HG02623 (cell line): ENCODE measurements at regions not wholly inside any gene's neighbourhood (a gene's known extent, or its start where the extent isn't known, plus 50 kb on each side); places are given as distances from the start of the nearest gene placed in this dataset.
A peak's percentile ranks its signal among the peaks of the same experiment; 100 is the strongest.

Experiments
- ATAC-seq: cut with Tn5 transposase; IDR thresholded peaks from one replicate; pipeline ENCODE4 v1.9.1; 2021; ENCODE audit warnings: moderate library complexity; ENCODE audit not compliant: unreplicated experiment

DNA sequence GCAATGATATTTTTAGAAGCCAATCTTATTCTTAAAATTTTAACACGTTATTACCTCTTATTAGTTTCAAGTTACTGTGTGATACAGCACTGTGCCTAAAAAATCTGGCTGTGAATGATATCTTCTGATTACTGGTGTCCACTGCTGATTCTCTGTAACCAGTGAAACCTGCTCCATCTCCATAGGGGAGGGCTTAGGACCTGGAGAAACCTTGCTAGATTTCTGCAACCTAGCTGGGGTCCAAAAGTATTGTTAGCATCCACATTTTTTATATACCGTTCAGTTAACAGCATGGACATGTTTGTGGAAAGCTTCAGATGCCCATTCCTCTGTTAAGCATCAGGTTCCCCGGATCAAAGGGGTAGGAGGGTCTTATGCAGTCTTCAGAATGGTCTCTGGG lies 193.9 kb upstream of the TOPAZ1 start:
- no peak for ATAC-seq

DNA sequence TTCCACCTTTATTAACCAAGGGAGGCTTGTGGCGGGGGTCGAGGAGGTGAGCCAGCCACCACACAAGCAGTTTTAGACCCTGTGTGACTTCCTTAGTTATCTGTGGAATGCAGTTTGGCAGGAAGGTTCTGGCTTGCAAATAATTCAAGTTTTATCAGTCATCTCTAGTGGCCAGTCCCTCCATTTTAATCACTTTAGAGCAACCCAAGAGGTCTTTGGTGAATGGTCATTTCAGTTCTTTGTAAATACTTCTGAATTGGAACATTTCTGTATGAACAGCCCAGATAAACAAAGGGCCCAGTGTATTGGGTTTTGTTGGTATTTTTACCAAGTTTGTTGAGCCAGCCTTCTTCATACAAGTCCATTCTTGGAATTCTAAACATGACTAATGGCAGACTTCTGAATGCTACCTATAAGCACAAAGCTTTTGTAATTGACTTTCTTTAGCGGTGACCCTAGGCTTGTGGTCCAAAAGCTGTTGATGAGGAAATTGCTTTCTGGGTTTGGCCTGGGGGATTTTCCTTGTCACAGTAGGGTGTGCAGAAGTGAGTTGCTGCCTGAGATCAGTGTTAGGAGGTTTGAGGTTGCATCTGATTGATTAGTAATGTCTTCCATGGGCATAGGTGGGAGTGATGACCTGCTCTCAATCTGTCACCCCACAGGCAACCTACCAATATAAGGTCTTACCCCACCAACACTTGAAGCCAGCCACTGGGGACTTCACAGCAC lies 193.3 kb upstream of the TOPAZ1 start:
- ATAC-seq: no peak

DNA sequence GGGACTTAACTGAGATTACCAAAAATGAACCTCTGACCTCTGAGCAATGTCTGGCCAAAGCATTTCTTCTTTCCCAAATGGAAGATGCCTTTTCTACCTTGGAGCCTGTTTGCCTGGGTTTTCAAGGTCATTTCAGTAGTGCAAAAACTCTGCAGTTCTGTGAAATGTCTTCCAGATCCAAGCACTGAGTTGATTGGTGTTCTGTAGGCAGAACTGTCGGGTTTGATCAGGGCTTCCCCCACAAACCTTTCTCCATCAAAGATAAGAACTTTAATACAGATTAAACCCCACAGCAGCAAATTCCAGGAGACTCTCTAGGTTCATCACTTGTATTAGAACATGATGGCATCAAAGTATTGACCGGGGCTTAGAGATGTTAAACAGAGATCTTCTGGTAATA lies 192.7 kb upstream of the TOPAZ1 start:
- no peak for ATAC-seq

DNA sequence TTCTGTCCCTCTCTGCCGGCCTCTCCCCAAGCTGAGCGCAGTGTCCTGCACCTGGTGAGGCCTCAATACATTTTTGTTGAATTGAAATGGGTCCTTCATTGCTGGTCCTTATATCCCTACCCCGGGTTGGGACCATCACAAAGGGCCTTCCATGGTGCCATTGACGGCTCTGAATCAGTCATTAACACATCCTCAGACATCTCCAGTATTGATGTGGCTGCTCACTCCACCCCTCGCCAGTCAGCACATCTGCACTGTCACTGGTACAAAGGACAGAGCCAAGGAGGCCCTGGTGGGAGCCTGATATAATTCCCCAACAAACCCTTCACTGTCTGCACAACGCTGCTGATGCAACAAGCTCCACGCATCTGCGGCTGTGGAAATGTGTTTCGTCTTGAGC lies 191.6 kb upstream of the TOPAZ1 start:
- no peak for ATAC-seq

DNA sequence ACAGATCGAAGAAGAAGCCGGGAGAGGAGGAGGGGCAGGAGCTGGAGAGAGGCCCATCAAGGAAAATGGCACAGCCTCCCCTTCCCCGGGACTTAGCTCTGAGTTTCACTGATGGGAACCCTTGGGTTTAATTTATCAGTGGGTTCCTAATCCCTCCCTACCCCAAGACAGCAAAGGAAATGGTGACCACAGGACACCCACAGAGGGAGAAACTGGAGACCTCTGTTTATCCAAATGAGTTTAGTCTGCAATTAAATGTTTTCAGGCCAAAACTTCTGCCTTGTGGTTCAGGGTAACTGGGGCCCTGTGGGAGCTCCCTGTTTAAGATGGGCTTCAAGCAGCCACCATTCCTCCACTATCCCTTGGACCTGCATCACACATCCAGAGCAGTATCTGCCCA lies 190.8 kb upstream of the TOPAZ1 start:
- ATAC-seq: no peak

DNA sequence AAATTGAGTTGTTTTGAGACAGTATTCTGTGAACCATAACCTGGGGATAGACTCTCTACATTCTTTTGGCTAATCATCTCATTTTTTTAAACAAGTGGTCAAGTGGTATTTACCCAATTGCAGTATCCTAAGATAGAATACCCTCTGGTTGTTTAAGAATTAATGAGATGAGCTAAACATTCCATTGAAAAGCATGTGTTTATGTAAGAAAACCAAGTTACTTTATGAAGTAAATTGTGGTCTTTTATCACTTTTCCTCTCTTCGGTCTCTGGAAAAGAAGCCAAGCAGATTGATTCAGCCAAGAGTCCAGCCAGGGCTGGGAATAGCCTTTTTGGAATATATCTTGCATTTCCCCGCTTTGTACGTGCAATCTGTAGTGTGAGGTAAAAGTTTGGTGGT lies 185.7 kb upstream of the TOPAZ1 start:
- ATAC-seq: no peak

DNA sequence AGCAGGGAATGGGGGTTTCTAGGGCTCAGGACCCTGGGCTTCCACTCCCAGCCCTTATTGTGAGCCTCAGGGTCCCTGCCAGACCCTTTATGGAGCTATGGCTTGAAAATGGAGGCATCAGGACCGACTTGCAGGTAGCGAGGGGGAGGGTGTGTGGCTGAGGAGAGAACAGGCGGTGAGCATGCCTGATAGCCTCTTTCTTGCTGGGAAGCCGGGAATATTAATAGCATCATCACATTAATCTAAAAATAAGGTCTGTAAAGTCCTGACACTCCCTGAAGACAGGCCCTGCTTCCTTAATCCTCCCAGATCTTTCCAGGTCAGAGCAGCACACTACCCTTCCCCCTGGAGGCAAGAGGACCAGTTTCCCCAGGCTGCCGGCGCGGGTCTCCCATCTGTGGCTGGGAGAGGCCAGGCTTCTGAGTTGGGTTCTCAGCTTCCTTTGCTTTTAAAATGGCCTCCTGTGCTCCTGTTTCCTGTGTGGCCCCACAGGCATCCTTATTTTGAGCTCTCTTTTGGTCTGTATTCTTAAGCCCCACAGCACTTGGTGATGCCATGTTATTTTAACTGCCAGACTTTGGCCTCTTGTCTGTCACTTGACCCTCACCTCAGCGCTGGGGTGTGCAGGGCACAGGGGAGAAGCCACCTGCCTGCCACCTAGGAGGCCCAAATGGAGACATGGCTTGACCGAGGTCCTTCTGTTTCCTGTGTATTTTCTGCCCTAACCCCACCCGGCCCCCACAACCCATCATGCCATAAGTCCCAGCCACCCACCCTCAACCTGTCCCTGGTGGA lies 185.0 kb upstream of the TOPAZ1 start:
- no peak for ATAC-seq

DNA sequence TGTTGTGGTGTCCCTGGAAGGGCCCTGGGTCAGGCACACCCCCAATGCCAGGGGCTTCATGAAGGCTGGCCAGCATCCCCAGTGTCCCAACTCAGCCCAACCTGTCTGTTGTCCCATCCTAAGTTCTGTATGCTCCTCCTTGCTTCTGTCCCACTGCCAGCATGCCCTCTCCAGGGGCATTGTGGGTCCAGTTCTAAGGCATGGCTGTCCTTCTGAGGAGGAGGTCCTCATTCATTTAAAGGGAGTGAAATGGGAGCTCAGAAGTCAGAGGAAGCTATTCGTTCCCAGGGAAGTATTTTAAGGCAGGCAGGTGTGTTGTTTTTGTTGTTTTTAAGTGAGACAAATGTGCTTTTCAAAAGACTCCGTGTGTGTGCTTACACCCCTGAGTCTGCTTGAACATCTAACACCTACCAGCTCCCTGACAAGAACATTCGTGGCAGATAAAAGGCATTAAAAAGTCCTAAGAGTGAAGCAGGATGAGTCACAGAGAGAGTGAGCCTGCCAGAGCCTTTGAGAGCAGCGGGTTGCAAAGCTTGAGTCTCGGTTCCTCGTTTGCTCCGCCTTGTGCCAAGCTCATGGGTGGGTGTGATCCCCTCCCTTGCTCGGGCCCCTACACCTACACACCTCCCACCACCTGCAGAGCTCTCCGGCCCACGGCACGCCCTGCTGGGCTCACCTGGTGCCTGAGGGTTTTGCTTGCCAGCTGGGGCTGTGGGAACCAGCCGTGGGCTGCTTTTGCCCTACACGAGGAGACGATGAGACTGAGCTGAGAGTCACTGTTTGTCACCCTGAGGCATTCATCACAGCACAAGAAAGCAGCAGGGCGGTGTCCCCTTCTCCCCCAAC lies 183.4 kb upstream of the TOPAZ1 start:
- ATAC-seq: peak; percentile 88

DNA sequence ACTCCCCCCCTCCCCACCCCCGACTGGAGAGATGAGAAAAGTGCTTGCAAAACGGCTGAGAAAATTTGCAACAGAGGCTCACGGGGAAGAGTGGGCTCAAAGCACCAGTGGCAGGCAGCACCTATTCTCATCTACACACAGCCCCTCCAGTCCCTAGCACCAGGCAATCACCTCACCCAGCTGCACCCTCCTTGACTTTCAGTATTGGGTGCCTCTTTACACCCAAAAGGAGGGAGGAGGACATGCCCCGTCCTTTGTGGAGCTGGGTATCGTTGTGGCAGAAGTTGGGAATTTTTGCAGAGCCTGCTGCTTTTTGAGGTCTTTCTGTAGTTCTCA lies 182.8 kb upstream of the TOPAZ1 start:
- no peak for ATAC-seq

DNA sequence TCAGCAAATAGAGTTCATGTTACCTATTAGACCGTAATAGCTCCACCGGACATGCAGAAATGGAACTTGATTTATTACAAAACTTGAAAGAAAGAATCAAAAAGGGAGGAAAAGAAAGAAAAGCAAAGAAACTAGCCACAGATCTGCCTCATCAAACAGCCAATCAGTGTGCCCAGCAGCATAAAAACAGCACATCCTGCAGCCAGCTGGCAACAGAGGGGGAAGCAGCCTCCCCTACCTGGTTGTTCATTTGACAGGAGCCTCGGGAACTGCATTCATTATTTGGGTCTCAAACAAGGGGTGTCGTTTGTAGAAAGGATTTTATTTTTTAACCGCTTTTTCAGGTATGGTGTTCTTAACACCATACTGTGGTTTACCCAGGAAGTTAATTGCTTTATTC lies 181.5 kb upstream of the TOPAZ1 start:
- ATAC-seq: no peak

DNA sequence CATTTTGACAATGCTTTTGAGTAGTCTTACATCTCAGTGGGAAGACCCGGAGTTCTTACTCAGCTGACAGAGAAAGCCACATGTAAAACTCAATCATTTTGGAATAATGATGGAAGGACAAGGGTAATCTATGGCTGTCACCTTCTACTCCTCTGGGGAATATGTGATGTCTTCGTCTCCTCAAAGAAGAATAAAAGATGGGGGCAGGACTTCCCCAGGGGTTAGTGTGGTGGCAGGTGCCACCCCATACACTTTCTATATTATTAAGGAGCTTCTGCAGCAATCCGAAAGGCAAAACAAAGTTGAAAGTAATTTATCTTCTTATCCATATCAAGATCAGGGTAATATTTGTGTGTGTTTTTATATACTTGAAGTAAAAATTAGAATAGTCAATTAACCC lies 180.4 kb upstream of the TOPAZ1 start:
- no peak for ATAC-seq

DNA sequence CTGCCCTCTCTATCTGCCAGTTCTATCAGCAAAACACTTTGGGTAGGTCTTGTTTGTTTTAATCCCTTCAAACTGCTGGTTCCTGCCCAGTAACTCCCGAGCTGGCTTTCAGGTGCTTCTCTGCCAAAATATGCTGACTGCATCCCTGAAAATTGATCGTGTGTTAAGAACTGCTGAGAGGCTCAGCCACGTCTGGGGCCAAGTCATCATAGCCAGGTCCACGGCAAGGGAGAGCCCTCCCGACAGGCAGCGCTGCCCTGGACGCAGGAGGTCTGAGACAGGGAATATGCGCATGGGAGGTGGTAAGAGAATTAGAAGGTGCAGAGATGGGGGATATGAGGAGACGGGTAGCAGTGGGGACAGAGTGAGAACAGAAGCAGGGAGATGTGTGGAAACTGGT lies 179.7 kb upstream of the TOPAZ1 start:
- no peak for ATAC-seq

DNA sequence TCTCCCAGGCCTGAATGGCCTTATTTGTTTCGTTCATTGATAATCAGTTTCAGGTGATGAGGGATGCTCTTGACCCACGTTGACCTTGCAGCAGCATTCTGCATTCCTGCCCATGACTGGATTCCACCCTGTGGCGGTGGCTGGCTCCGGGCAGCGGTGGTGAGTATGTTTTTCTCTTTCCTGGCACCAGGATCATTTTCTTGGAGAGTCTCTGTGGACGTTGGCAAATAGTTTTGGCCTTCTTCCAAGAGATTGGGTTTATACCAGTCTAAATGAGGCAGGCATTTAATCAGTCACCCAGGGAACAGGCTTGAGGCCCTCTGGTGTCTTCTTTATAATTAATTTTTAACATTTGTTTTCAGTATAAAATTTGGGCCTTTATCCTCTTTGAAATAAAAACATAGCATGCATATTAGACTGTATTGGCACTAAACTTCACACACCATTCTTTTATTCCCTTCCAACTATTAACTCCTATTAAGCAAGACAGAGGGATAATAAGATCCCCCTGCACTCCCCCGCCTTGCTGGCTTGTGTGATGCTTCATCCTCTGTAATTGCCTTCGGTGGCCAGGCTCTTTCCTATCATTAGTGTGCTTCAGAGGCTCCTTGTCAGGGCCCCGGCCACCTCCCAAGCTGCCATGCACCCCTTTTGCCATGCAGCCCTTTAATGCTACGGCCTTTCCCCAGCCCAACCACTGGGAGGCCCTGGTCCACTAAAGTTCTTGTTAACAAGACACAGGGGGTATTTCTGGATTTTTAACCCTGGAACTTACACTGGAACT lies 176.2 kb upstream of the TOPAZ1 start:
- ATAC-seq: no peak

DNA sequence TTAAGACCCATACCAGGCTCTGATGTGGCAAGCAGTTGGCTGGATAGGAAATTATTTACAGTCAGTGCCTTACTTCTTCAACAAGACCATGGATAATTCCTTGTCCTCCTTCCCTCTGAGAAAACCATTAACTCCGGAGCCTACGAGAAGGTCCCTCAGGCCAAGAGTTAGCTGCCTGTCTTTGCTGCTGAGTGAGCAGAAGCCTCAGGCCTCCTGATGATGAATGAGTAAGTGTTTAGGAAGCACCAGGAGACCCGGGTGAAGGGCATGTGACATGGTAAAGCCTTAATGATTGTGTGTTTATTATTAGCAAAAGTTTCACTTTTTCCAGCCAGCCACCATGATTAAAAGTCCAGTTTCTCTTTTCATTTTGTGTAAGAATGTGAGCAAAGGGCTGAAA lies 174.9 kb upstream of the TOPAZ1 start:
- no peak for ATAC-seq

DNA sequence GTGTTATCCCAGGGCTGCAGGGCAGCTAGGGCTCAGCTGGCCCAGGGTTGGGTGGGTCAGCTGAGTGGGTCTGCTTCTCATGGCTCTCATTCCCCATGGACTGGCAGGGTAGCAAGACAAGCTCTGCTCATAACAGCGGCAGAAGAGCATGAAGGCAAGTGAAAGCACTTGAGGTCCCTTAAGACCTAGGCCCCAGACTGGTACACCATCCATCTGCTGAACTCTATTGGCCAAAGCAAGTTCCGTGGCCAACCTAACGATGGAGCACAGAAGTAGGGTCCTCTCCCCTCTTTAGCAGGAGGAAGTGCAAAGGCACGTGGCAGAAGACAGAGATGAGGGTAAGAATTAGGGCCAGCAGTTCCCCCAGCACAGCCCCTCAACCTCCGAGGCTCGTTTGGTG lies 174.3 kb upstream of the TOPAZ1 start:
- ATAC-seq: no peak

DNA sequence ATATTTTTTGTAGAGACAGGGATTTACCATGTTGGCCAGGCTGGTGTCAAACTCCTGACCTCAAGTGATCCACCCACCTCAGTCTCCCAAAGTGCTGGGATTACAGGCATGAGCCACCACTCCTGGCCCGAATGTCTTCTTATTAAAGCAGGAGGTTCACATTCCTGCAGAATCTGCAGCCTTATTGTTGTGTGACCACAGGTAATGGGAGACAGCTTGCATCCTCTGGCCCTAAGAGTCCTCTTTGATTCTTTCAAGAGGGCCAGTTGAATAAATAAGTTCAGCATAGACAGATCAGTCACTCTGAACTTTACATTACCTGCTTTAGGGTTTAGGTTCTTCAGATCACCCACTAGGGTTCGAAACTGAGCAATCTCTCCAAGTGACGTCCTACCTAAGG lies 172.9 kb upstream of the TOPAZ1 start:
- no peak for ATAC-seq

DNA sequence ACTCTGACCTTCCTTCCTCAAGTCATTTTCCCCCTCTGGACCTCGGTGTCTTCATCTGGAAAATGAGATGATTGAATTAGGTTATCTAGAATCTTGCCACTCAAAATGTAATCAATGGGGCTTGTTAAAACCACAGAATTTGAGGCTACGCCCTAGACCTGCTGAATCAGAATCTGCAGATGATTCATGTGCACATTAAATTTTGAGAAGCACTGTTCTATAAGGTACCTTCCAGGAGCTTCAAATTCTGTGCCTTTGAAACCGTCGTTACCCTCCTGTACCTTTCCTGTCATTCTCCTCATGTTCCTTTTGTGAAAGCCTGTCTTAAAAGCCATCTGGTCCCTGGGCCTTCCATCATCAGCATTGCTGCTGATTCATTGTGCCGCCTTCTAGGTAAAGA lies 172.4 kb upstream of the TOPAZ1 start:
- no peak for ATAC-seq

DNA sequence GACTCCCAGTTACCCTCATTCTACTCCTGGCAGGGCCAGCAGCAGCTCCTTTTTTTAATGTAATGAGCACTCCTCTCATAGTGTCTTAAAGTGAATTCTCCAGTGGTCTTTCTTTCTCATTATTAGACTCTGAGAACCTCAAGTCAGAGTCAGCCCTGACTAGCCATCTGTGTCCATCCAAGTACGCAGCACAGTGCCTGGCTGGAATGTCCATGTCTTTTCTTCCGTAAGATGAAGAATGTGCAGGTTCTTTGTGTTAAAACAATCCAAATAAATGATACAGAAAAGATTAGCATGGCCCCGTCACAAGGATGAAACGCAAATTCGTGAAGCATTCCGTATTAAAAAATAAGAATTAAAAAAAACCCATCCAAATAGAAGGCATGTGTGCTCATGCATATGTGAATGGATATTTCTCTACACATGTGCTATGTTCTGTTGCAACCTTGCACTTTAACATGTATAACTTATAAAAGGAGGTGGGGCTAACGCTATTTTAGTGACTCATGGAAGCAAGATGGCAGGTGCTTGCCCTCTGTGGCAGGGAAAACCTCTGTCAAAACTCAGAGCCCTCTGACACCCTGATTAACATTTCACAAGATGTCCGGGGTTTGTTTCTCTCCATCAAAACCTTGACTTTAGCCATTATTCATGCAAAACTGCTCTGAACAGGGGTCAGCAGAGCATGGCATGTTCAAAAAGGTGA lies 170.7 kb upstream of the TOPAZ1 start:
- no peak for ATAC-seq

DNA sequence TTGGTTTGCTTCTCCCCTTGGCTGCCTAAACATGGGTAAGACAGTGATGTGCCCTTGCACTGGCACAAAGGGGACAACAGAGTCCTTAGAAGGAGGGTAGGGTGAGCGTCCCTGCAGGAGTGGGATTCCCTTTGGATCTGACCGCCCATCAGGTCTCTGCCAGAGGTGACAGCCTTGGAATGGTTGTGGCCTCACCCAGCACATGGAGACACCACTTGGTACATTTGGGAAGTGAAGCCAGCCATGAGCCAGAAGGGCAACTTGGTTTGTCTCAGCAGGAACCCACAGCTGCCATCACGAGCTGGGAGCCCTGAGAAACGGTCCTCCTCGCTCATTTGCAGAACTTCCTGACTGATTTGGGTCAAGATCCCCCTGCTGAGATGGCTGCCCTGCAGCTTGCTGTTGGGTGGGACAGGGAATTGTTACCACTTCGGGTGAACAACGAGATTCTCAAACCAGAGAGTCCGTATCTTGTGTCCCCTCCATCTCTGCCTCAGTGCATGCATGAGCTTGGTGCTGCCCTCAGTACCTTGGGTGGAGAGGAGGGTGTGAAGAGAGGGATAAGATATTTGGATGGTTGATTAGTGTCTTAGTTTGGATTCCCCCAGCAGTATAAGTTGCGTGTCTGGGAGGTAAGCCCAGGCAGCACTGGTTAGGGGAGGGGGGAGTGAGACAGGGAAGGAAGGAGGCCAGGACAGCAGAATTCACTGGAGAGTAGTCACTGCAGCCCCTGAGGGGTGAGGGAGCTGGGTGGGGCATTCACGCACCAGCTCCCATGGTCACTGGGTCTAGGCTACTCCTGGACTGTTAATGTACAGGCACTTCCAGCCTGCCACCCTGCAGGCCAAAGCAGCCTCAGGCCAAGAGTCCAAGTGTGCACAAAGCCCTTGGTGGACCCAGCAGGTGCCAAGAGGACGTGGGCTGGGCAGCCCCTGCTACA lies 168.8 kb upstream of the TOPAZ1 start:
- no peak for ATAC-seq
